ENCODE measurements at regions not wholly inside any gene's neighbourhood (a gene's known extent, or its start where the extent isn't known, plus 50 kb on each side); places are given as distances from the start of the nearest gene placed in this dataset.

- no peak for ATAC-seq
- H3K9ac ChIP-seq (ENCODE audit: insufficient read depth, low read depth, low read length) = no peak overlapping the region
- no peaks in the 10 kb centered on the region for H4K20me1 ChIP-seq (ENCODE audit: insufficient read depth, low read length)
- no peaks in the 10 kb centered on the region for H3K4me1 ChIP-seq (ENCODE audit: insufficient read depth, low read length)
- no peak overlapping the region for H3K4me2 ChIP-seq (ENCODE audit: low read depth, low read length)
- no peaks in the 10 kb centered on the region for H3K27me3 ChIP-seq (ENCODE audit: control insufficient read depth in 1 of 2, insufficient read depth in 2 of 2, low read length in 2 of 2)
- H3K9me3 ChIP-seq (ENCODE audit: low read length) = peaks cover 19% of the 10 kb centered on the region; the same call in 1 of the 2 replicates
- DNase-seq (ENCODE audit: low spot score) = no peak
- POLR2A ChIA-PET = no interaction called here
- no peak overlapping the region for H2AFZ ChIP-seq (ENCODE audit: low read length)
- intact Hi-C loops (cut with micrococcal nuclease; ENCODE audit: unreplicated experiment) (no loop called here), in situ Hi-C loops (cut with HindIII; ENCODE audit: extremely low pct_ligation_motif_present, low pct_unique_long_range_greater_than_20kb) (no loop called here)
- CTCF ChIA-PET (ENCODE audit: low intra/inter-chr PET ratio, low total read pairs) = no interaction called here
- no peak for FAIRE-seq
- BruUV-seq (replicated peaks) = no TSS peak
- TF ChIP-seq ZBTB43 (CRISPR knock-in tag; conservative IDR thresholded peaks at IDR 0.05) (no peak), ZNF292 (CRISPR knock-in tag; IDR thresholded peaks at IDR 0.05; ENCODE audit: borderline replicate concordance, low read depth) (no peak), HNF1B (CRISPR knock-in tag; IDR thresholded peaks at IDR 0.05) (no peak), BCL6 (CRISPR knock-in tag; IDR thresholded peaks at IDR 0.05) (no peak), SKI (IDR thresholded peaks at IDR 0.05; ENCODE audit: partially characterized antibody) (no peak), TSC22D2 (CRISPR knock-in tag; IDR thresholded peaks at IDR 0.05; ENCODE audit: borderline replicate concordance) (no peak), BHLHE40 (IDR thresholded peaks at IDR 0.05; ENCODE audit: low read length) (no peak), FOXK1 (CRISPR knock-in tag; IDR thresholded peaks at IDR 0.05; ENCODE audit: borderline replicate concordance, low read depth) (no peak), RFX3 (CRISPR knock-in tag; IDR thresholded peaks at IDR 0.05) (no peak), NCOA5 (CRISPR knock-in tag; IDR thresholded peaks at IDR 0.05) (no peak), TFDP2 (CRISPR knock-in tag; IDR thresholded peaks at IDR 0.05) (no peak), ZNF724P (CRISPR knock-in tag; IDR thresholded peaks at IDR 0.05; ENCODE audit: borderline replicate concordance) (no peak), ZFY (CRISPR knock-in tag; IDR thresholded peaks at IDR 0.05) (no peak), ZNF687 (CRISPR knock-in tag; IDR thresholded peaks at IDR 0.05) (no peak), ZNF333 (CRISPR knock-in tag; IDR thresholded peaks at IDR 0.05; ENCODE audit: borderline replicate concordance) (no peak), ZNF276 (CRISPR knock-in tag; IDR thresholded peaks at IDR 0.05; ENCODE audit: low read depth) (no peak)
- no peak overlapping the region for H3K27ac ChIP-seq (ENCODE audit: extremely low read length, insufficient read depth, low read length)
- H3K36me3 ChIP-seq (replicated peaks in 1 of 2; ENCODE audit: control insufficient read depth in 1 of 2, insufficient read depth in 2 of 2, low read length in 2 of 2) = no peaks in the 10 kb centered on the region
- H3K79me2 ChIP-seq (ENCODE audit: insufficient read depth, low read length) = no peaks in the 10 kb centered on the region
- H3K4me3 ChIP-seq (replicated peaks in 1 of 3; ENCODE audit: insufficient read depth in 1 of 3, low read depth in 2 of 3, low read length in 3 of 3) = no peak overlapping the region
Observed at GRCh38 chr5:164649266-164649665, 1143.8 kb downstream of the MAT2B start.
